Karpas-422 (cell line): ENCODE measurements at regions not wholly inside any gene's neighbourhood (a gene's known extent, or its start where the extent isn't known, plus 50 kb on each side); places are given as distances from the start of the nearest gene placed in this dataset.

ENCODE experiments used
- DNase-seq: peaks from one replicate; pipeline ENCODE4 v3.0.0-alpha.2; 2015
- H2AFZ ChIP-seq: fragments of 200-600 bp; sonication (generic); 2 replicates; pipeline ENCODE4 v1.6.1; 2014; ENCODE audit warnings: antibody characterized with exemption, low read length, mixed read lengths
- H3K27ac ChIP-seq: fragments of 200-600 bp; sonication (generic); 2 replicates; pipeline ENCODE4 v1.5.1; 2014; ENCODE audit warnings: mild to moderate bottlenecking, low read length, moderate library complexity
- H3K27me3 ChIP-seq: fragments of 200-600 bp; sonication (generic); 2 replicates; pipeline ENCODE4 v1.6.1; 2014; ENCODE audit warnings: low read length, mixed read lengths
- H3K36me3 ChIP-seq: fragments of 200-600 bp; sonication (generic); 2 replicates; pipeline ENCODE4 v1.6.1; 2014; ENCODE audit warnings: low read length, mixed read lengths; ENCODE audit not compliant: insufficient read depth
- H3K4me1 ChIP-seq: fragments of 200-600 bp; sonication (generic); 2 replicates; pipeline ENCODE4 v1.6.1; 2014; ENCODE audit warnings: mild to moderate bottlenecking, low read length, mixed read lengths
- H3K4me2 ChIP-seq: fragments of 200-600 bp; sonication (generic); 2 replicates; pipeline ENCODE4 v1.6.1; 2014; ENCODE audit warnings: low read length, low read depth, mild to moderate bottlenecking; ENCODE audit not compliant: poor library complexity, severe bottlenecking
- H3K4me3 ChIP-seq: fragments of 200-600 bp; sonication (generic); 2 replicates; pipeline ENCODE4 v1.5.1; 2014; ENCODE audit warnings: mild to moderate bottlenecking, antibody characterized with exemption, low read length, mixed read lengths
- H3K79me2 ChIP-seq: fragments of 200-600 bp; sonication (generic); 2 replicates; pipeline ENCODE4 v1.6.1; 2014; ENCODE audit warnings: mild to moderate bottlenecking, low read length, mixed read lengths
- H3K9ac ChIP-seq: fragments of 200-600 bp; sonication (generic); 2 replicates; pipeline ENCODE4 v1.6.0; 2014; ENCODE audit warnings: low read length
- H3K9me2 ChIP-seq: fragments of 200-600 bp; sonication (generic), shearing (Covaris generic); replicated peaks from 2 replicates; pipeline ENCODE4 v1.6.0; 2014; ENCODE audit warnings: mild to moderate bottlenecking, low read length, moderate library complexity; ENCODE audit not compliant: insufficient read depth
- H3K9me3 ChIP-seq: fragments of 300-700, 200-600 bp; sonication (generic); 2 replicates; pipeline ENCODE4 v1.6.1; 2014; ENCODE audit warnings: low read length, mixed read lengths
- H4K20me1 ChIP-seq: fragments of 200-600 bp; sonication (generic); 2 replicates; pipeline ENCODE4 v1.6.1; 2014; ENCODE audit warnings: mild to moderate bottlenecking, antibody characterized with exemption, low read length, low read depth; ENCODE audit not compliant: insufficient read depth

DNA sequence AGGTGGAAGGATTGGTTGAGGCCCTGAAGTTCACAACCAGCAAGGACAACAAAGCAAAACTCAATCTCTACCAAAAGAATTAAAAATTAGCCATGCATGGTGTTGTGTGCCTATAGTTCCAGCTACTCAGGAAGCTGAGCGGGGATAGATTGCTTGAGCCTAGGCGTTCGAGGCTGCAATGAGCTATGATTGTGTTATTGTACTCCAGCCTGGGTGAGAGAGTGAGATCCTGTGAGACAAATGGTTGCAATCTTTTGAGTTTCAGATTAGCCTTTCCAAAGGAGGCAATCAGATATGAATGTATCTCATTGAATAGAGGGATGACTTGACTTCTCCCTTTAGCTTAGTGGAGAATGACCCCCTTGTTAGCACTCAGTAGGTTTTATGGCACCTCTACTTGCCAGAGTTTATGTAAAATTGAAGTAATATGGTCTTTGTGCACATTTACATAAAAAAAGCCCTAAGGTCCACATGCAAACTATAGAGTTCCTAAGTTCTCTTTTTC is 105.6 kb upstream of the OLFM3 start:
- H3K79me2 ChIP-seq = no peaks in the 10 kb centered on the region

DNA sequence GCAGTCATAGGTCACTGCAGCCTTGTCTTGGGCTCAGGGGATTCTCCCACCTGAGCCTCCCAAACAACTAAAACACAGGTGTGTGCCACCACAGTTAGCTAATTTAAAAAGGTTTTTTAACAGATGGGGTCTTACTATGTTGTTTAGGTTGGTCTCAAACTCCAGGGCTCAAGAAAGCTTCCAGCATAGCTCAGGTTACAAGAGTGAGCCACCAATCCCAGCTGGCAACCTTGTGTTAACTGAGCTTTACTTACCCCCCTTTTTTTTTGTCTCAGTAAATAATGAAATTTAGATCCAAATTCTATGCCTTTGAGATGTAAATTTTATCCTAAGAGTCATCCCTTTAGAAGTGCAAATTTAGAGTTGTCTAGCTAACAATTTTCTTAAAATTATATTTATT is 103.9 kb upstream of the OLFM3 start:
- no peaks in the 10 kb centered on the region for H3K4me1 ChIP-seq
- DNase-seq = no peak
- no peaks in the 10 kb centered on the region for H3K27me3 ChIP-seq
- no peaks in the 10 kb centered on the region for H3K9me2 ChIP-seq
- no peak overlapping the region for H3K9ac ChIP-seq
- no peaks in the 10 kb centered on the region for H3K79me2 ChIP-seq
- no peaks in the 10 kb centered on the region for H3K36me3 ChIP-seq
- H3K27ac ChIP-seq = no peak overlapping the region
- H3K4me3 ChIP-seq = no peak overlapping the region
- H3K4me2 ChIP-seq = no peak overlapping the region
- no peaks in the 10 kb centered on the region for H3K9me3 ChIP-seq
- no peaks in the 10 kb centered on the region for H4K20me1 ChIP-seq
- no peak overlapping the region for H2AFZ ChIP-seq

More for the DNA sequence above, 105.6 kb upstream of the OLFM3 start:
- Histone ChIP-seq H2AFZ (no peak overlapping the region), H3K4me3 (no peak overlapping the region), H3K9me3 (no peaks in the 10 kb centered on the region), H4K20me1 (no peaks in the 10 kb centered on the region), H3K4me2 (no peak overlapping the region), H3K4me1 (no peaks in the 10 kb centered on the region), H3K27me3 (no peaks in the 10 kb centered on the region), H3K36me3 (no peaks in the 10 kb centered on the region), H3K9me2 (no peaks in the 10 kb centered on the region), H3K9ac (no peak overlapping the region), H3K27ac (no peak overlapping the region)
- DNase-seq = no peak

DNA sequence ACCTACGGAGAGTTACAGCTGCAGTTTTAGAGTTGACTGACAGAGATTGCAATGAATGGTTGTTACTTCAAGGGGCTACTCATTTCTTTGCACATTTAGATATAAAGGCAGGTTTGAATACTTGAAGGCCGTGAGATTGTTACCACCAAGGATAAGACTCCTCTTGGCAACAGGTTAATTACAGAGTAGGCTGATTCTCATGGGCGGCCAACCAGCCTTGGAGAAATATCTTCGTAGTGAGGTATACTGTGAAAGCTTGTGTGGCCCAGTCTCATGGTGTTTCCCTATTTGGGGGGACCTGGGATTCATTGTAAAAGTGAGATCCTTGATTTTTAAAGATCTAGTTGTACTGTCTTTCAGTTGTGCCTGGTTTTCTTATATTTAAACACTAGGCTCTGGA is 103.2 kb upstream of the OLFM3 start:
- H3K9me2 ChIP-seq = no peaks in the 10 kb centered on the region
- no peak overlapping the region for H3K9ac ChIP-seq
- H2AFZ ChIP-seq = no peak overlapping the region
- H3K9me3 ChIP-seq = no peaks in the 10 kb centered on the region
- H3K4me1 ChIP-seq = no peaks in the 10 kb centered on the region
- H3K4me2 ChIP-seq = no peak overlapping the region
- no peaks in the 10 kb centered on the region for H3K27me3 ChIP-seq
- H3K4me3 ChIP-seq = no peak overlapping the region
- DNase-seq = no peak
- no peak overlapping the region for H3K27ac ChIP-seq
- H4K20me1 ChIP-seq = no peaks in the 10 kb centered on the region
- H3K79me2 ChIP-seq = no peaks in the 10 kb centered on the region
- no peaks in the 10 kb centered on the region for H3K36me3 ChIP-seq

DNA sequence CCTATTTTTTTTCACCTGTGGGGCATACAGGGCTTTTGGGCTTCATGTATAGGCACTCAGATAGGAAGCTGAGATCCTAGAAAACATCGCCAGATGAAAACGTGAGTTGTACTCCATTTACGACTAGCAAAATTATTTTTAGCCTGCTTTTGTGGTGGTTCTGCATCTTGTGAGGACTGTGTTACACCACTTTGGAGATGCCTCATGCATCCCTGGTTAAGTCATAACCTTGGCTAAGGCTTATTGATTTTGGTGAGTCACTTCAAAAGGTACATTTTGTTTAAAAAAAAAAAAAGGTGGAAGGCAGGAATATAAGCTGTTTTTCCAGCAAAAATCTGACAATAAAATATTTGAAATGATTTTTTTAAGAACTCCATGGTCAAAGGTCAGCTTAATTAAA is 101.8 kb upstream of the OLFM3 start:
- Histone ChIP-seq H3K4me1 (no peaks in the 10 kb centered on the region), H4K20me1 (no peaks in the 10 kb centered on the region), H3K9me3 (no peaks in the 10 kb centered on the region), H2AFZ (no peak overlapping the region), H3K36me3 (no peaks in the 10 kb centered on the region), H3K27ac (no peak overlapping the region), H3K9ac (no peak overlapping the region), H3K9me2 (no peaks in the 10 kb centered on the region), H3K27me3 (no peaks in the 10 kb centered on the region), H3K4me3 (no peak overlapping the region), H3K4me2 (no peak overlapping the region), H3K79me2 (no peaks in the 10 kb centered on the region)
- DNase-seq = no peak

DNA sequence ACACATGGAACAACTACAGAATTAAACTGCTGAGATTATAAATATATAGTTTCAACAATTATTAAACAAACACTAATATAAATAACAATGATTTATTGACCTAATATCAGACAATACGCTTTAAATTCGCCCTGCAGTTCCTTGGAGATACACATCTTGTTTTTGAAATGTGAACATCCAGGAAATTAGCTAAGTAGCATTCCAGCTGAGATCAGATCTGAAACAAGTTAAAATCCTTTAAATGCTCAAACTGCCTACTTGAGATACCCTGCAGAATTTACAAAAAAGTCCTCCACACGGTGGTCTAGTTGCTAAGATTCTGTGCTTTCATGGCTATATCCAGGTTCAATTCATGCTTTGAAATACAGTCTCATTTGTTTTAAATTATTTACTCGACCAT is 101.4 kb upstream of the OLFM3 start:
- H3K9me2 ChIP-seq = no peaks in the 10 kb centered on the region
- H3K79me2 ChIP-seq = no peaks in the 10 kb centered on the region
- H4K20me1 ChIP-seq = no peaks in the 10 kb centered on the region
- no peaks in the 10 kb centered on the region for H3K9me3 ChIP-seq
- no peaks in the 10 kb centered on the region for H3K4me1 ChIP-seq
- no peak overlapping the region for H3K4me2 ChIP-seq
- no peak for DNase-seq
- no peak overlapping the region for H3K9ac ChIP-seq
- no peak overlapping the region for H3K27ac ChIP-seq
- H2AFZ ChIP-seq = no peak overlapping the region
- H3K27me3 ChIP-seq = no peaks in the 10 kb centered on the region
- H3K36me3 ChIP-seq = no peaks in the 10 kb centered on the region
- no peak overlapping the region for H3K4me3 ChIP-seq

DNA sequence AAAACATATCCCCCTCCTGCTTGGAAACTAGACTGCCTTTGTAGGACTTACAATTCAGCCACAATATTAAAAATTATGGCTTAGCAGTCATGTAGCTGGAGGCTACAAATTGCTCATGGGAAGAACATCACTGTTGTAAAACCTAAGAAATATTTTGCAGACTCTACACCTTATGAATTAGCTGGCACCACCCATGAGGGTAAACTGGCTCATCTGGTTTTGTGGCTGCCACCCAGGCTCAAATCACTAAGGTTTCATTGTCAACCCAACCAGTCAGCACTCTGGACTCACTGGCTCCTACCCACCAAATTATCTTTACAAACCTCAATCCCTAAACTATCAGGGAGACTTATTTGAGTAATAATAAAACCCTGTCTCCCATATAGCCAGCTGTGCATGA is 100.7 kb upstream of the OLFM3 start:
- no peak overlapping the region for H3K4me2 ChIP-seq
- H3K27ac ChIP-seq = no peak overlapping the region
- no peaks in the 10 kb centered on the region for H3K9me2 ChIP-seq
- H3K4me1 ChIP-seq = no peaks in the 10 kb centered on the region; the same call in 1 of the 2 replicates
- no peak for DNase-seq
- H3K79me2 ChIP-seq = no peaks in the 10 kb centered on the region
- no peak overlapping the region for H3K9ac ChIP-seq
- H3K4me3 ChIP-seq = no peak overlapping the region
- H4K20me1 ChIP-seq = no peaks in the 10 kb centered on the region
- no peaks in the 10 kb centered on the region for H3K27me3 ChIP-seq
- no peak overlapping the region for H2AFZ ChIP-seq
- H3K36me3 ChIP-seq = no peaks in the 10 kb centered on the region
- H3K9me3 ChIP-seq = no peaks in the 10 kb centered on the region

DNA sequence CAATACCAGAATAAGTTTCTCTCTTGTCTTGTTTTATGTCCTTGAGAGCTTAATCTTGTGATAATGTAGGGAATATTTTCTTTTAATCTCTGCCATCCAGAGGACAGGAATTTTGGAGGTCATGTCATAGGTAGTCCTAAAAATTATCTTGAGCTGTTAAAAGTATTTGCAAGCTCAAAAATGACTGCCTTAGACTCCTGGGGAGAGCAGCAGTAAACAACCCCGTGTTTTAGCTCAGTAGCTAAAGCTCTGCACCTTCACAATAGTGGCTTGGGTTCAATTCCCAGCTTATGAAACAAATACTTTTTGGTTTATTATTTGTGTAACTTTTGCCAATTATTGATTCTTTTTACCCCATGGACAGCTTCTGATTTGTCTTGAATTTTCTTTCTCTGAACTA is 99.4 kb upstream of the OLFM3 start:
- H3K9me3 ChIP-seq = no peaks in the 10 kb centered on the region
- H3K36me3 ChIP-seq = no peaks in the 10 kb centered on the region
- DNase-seq = no peak
- H3K4me3 ChIP-seq = no peak overlapping the region
- no peak overlapping the region for H3K27ac ChIP-seq
- no peaks in the 10 kb centered on the region for H3K27me3 ChIP-seq
- H3K9ac ChIP-seq = no peak overlapping the region
- no peaks in the 10 kb centered on the region; the same call in 1 of the 2 replicates for H3K4me1 ChIP-seq
- H3K9me2 ChIP-seq = no peaks in the 10 kb centered on the region
- no peaks in the 10 kb centered on the region for H4K20me1 ChIP-seq
- no peak overlapping the region for H2AFZ ChIP-seq
- no peaks in the 10 kb centered on the region for H3K79me2 ChIP-seq
- H3K4me2 ChIP-seq = no peak overlapping the region

DNA sequence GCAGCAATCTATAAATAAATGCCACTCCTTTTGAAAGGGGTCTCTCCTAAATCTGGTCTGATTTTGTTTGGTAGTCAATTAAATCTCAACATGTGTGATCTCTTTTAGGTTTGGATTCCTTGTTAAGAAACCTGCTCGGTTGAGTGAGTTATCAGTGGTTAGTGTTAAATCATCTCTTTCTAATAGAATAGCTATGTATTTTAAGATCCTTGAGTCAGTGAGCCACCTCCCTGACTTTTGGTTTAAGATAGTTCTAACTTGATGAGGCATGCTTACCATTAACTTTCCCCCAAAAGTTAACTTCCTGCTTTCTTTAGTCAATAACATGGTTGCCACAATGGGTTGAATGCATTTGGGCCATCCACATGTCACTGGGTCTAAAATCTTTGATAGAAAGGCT is 93.1 kb upstream of the OLFM3 start:
- Histone ChIP-seq H3K9me2 (no peaks in the 10 kb centered on the region), H3K4me1 (no peaks in the 10 kb centered on the region; the same call in 1 of the 2 replicates), H3K36me3 (no peaks in the 10 kb centered on the region), H3K27ac (no peak overlapping the region), H3K4me3 (no peak overlapping the region), H3K9me3 (no peaks in the 10 kb centered on the region), H3K27me3 (no peaks in the 10 kb centered on the region), H3K4me2 (no peak overlapping the region), H2AFZ (no peak overlapping the region), H3K79me2 (no peaks in the 10 kb centered on the region), H4K20me1 (no peaks in the 10 kb centered on the region), H3K9ac (no peak overlapping the region)
- DNase-seq = no peak

DNA sequence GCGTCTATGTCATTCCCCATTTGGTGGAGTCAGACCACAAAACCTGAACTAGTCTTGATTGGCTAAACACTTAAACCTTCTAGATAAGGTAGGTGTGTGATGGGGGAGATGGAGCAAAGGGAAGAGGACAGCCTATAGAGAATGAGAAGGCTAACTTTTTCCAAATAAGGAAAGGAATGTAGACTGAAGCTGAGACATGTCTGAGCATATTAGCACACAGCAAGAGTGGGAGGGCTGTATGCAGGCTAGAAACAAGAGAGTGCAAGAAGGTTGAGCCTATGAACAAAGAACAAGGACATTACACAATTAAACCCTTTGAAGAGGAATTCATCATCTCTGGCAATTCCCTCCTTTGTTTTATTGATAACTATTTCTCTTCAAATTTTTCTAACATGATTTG is 89.2 kb upstream of the OLFM3 start:
- H2AFZ ChIP-seq = no peak overlapping the region
- no peaks in the 10 kb centered on the region for H3K79me2 ChIP-seq
- no peaks in the 10 kb centered on the region for H4K20me1 ChIP-seq
- H3K9ac ChIP-seq = no peak overlapping the region
- no peak overlapping the region for H3K27ac ChIP-seq
- no peak overlapping the region for H3K4me2 ChIP-seq
- no peaks in the 10 kb centered on the region for H3K9me2 ChIP-seq
- no peak for DNase-seq
- no peaks in the 10 kb centered on the region for H3K27me3 ChIP-seq
- H3K9me3 ChIP-seq = no peaks in the 10 kb centered on the region
- H3K4me3 ChIP-seq = no peak overlapping the region
- H3K36me3 ChIP-seq = no peaks in the 10 kb centered on the region
- H3K4me1 ChIP-seq = no peaks in the 10 kb centered on the region
